K562 (cell line): ENCODE measurements at regions not wholly inside any gene's neighbourhood (a gene's known extent, or its start where the extent isn't known, plus 50 kb on each side); places are given as distances from the start of the nearest gene placed in this dataset.

Experiments used
- ATF7 ChIP-seq: fragments of 450-650 bp; IDR thresholded peaks from 2 replicates; pipeline ENCODE4 v1.7.1; 2014; ENCODE audit warnings: mild to moderate bottlenecking, moderate library complexity
- PTTG1 ChIP-seq: fragments of 450-650 bp; IDR thresholded peaks from 2 replicates; pipeline ENCODE4 v1.6.1; 2016; ENCODE audit warnings: low read depth, mild to moderate bottlenecking, missing genetic modification characterization, missing compliant biosample characterization
- STAT6 ChIP-seq: sonication (generic); formaldehyde crosslinking; IDR thresholded peaks from 2 replicates; pipeline ENCODE4 v1.8.1; 2023; ENCODE audit warnings: mild to moderate bottlenecking, missing genetic modification reagents
- ZNF609 ChIP-seq: sonication (generic); formaldehyde crosslinking; IDR thresholded peaks from 2 replicates; pipeline ENCODE4 v1.8.1; 2023; ENCODE audit warnings: missing genetic modification reagents, mild to moderate bottlenecking, borderline replicate concordance
- ZNF740 ChIP-seq, 3 experiments: fragments of 200-800 bp in 1 of 3; sonication (Bioruptor generic) in 1 of 3; sonication (generic) in 1 of 3; formaldehyde crosslinking in 1 of 3; IDR thresholded peaks; 2 replicates each; pipeline versions ENCODE4 v1.6.1 to v1.8.0; 2016 to 2022; ENCODE audit warnings: mild to moderate bottlenecking in 2 of 3, missing compliant biosample characterization in 2 of 3, missing genetic modification characterization in 2 of 3, missing genetic modification reagents in 1 of 3

GRCh38 chr5:9712506-9712905, 82.4 kb upstream of the TAS2R1 start (continued):
- no peak for TF ChIP-seq STAT6 (CRISPR knock-in tag)
- no peak for TF ChIP-seq ZNF740 (CRISPR knock-in tag; IDR thresholded peaks at IDR 0.05)
- TF ChIP-seq ZNF740 (tag; IDR thresholded peaks at IDR 0.05) = no peak
- no peak for TF ChIP-seq ATF7
- TF ChIP-seq ZNF609 = no peak
- no peak for TF ChIP-seq PTTG1 (tag)
